HUES64 (cell line): ENCODE measurements at regions not wholly inside any gene's neighbourhood (a gene's known extent, or its start where the extent isn't known, plus 50 kb on each side); places are given as distances from the start of the nearest gene placed in this dataset.

ENCODE experiments used
- H3K27ac ChIP-seq: 2 replicates; pipeline ENCODE4 v1.7.0; 2013; ENCODE audit warnings: low read depth, low read length, inconsistent platforms
- H3K27me3 ChIP-seq: 2 replicates; pipeline ENCODE4 v1.6.1; 2013; ENCODE audit warnings: mild to moderate bottlenecking, low read length; ENCODE audit not compliant: insufficient read depth
- H3K36me3 ChIP-seq: 2 replicates; pipeline ENCODE4 v1.6.1; 2013; ENCODE audit warnings: mild to moderate bottlenecking, low read length; ENCODE audit not compliant: insufficient read depth
- H3K4me1 ChIP-seq: 2 replicates; pipeline ENCODE4 v1.6.1; 2013; ENCODE audit warnings: mild to moderate bottlenecking, low read length, moderate library complexity; ENCODE audit not compliant: insufficient read depth
- H3K4me3 ChIP-seq: 2 replicates; pipeline ENCODE4 v1.5.1; 2013; ENCODE audit warnings: mild to moderate bottlenecking, low read length, moderate library complexity
- H3K9ac ChIP-seq: 2 replicates; pipeline ENCODE4 v1.6.1; 2013; ENCODE audit warnings: mild to moderate bottlenecking, low read depth, low read length
- H3K9me3 ChIP-seq: 2 replicates; pipeline ENCODE4 v1.6.1; 2013; ENCODE audit warnings: low read depth, low read length; ENCODE audit not compliant: insufficient read depth
- WGBS: fragments of 150-250, 120-280 bp; methylation state at CpG from one replicate; pipeline ENCODE4 v1.1.7; 2013; ENCODE audit warnings: missing lambda C conversion rate; 5-methylcytosine and 5-hydroxymethylcytosine counted together

- no peak overlapping the region for H3K27ac ChIP-seq
- H3K36me3 ChIP-seq = no peaks in the 10 kb centered on the region
- H3K4me3 ChIP-seq = no peak overlapping the region
- H3K4me1 ChIP-seq = peaks cover 39% of the 10 kb centered on the region
- 83% methylated on average over 17 of the region's 17 CpGs for WGBS
- no peak overlapping the region for H3K9ac ChIP-seq
- H3K9me3 ChIP-seq = no peaks in the 10 kb centered on the region
- H3K27me3 ChIP-seq = peaks cover 5% of the 10 kb centered on the region; the same call in 1 of the 2 replicates
Observed at GRCh38 chr11:122309262-122309925, 193.4 kb upstream of the BLID start.

- Histone ChIP-seq H3K27ac (no peak overlapping the region), H3K9me3 (no peaks in the 10 kb centered on the region), H3K4me3 (no peak overlapping the region), H3K27me3 (peaks cover 5% of the 10 kb centered on the region; the same call in 1 of the 2 replicates), H3K9ac (no peak overlapping the region), H3K4me1 (peaks cover 44% of the 10 kb centered on the region), H3K36me3 (no peaks in the 10 kb centered on the region)
- WGBS = 73% methylated on average over 2 of the region's 4 CpGs
Observed at GRCh38 chr11:122308226-122308625, 192.2 kb upstream of the BLID start.

DNA sequence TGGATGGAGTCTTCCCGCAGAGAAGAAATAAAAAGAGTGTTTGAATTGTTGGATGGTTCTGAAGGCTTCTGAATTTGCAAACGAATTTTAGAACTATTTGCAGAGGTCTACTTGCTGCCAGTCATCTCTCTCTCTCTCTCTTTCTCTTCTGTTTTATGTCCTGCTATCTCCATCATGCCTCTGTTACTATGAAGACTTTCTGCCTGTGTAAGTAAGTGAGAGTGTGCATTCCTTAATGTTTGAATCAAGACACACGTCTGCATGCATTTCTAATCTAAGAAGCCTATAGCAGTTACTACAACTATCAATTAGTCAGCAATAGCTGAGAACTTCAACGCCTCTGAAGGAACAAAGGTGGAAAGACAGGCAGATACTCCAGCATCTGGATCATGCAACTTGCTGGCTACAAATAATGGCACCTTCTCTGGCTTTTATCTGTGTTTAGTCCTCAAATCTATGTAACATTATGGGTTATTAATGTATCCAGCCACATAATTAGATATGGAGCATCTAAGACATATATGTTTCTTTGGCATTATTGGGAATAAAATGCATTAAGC, 191.5 kb upstream of the BLID start:
- Histone ChIP-seq H3K27ac (no peak overlapping the region), H3K36me3 (no peaks in the 10 kb centered on the region), H3K4me1 (peaks cover 44% of the 10 kb centered on the region), H3K9me3 (no peaks in the 10 kb centered on the region), H3K9ac (no peak overlapping the region), H3K4me3 (no peak overlapping the region), H3K27me3 (peaks cover 5% of the 10 kb centered on the region; the same call in 1 of the 2 replicates)
- 70% methylated on average over 4 of the region's 4 CpGs for WGBS

GRCh38 chr11:122306831-122307391, 190.9 kb upstream of the BLID start:
- H3K4me1 ChIP-seq = peaks cover 44% of the 10 kb centered on the region
- H3K27me3 ChIP-seq = peaks cover 5% of the 10 kb centered on the region; the same call in 1 of the 2 replicates
- 37% methylated on average over 8 of the region's 9 CpGs for WGBS

DNA sequence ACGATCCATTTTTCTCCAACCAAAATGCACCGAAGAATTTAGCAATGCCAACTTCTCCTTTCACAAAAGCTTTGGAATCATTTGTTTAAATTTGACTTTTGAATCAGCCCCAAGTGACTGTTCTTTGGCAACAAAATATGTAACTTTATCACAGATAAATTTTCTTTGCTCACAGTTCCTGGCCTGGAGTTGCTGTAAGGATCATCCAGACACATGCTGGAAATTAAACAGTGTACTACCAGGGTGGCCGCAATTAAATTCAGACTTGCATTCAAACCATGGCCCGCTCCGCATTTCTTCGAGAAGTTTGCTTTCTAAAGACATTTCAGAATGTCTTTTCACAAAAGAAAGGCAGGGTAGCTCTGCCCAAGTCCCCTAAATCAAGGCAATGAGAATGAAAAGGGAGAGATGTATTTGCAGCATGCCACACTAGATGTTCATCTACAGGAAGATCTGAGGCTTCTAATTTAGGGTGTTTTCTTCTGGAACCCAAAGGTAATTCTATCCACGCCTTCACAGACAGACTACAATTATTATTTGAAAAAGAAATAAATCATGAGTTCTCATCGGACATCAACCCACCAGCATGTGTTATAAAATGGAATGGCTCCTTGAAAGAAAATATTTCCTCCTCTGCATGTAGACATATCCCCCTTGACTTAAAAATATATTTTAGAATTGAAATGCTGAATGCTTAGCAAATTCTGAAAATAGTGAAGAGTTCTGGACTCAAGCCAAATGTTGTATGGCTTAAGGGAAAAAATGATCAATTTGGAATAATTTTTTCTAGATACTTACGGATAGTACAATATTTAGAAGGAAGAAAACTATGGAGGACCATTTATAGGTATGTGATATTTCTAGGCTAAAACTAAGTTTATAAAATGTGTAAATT, 189.7 kb upstream of the BLID start:
- no peak overlapping the region for H3K4me3 ChIP-seq
- 88% methylated on average over 7 of the region's 9 CpGs for WGBS
- H3K4me1 ChIP-seq = peaks cover 44% of the 10 kb centered on the region
- peaks cover 5% of the 10 kb centered on the region; the same call in 1 of the 2 replicates for H3K27me3 ChIP-seq
- no peak overlapping the region for H3K27ac ChIP-seq
- no peak overlapping the region for H3K9ac ChIP-seq
- no peaks in the 10 kb centered on the region for H3K9me3 ChIP-seq
- no peaks in the 10 kb centered on the region for H3K36me3 ChIP-seq

More at GRCh38 chr11:122306831-122307391, 190.9 kb upstream of the BLID start:
- Histone ChIP-seq H3K9me3 (no peaks in the 10 kb centered on the region), H3K36me3 (no peaks in the 10 kb centered on the region), H3K9ac (no peak overlapping the region), H3K4me3 (no peak overlapping the region), H3K27ac (no peak overlapping the region; the same call in 1 of the 2 replicates)

DNA sequence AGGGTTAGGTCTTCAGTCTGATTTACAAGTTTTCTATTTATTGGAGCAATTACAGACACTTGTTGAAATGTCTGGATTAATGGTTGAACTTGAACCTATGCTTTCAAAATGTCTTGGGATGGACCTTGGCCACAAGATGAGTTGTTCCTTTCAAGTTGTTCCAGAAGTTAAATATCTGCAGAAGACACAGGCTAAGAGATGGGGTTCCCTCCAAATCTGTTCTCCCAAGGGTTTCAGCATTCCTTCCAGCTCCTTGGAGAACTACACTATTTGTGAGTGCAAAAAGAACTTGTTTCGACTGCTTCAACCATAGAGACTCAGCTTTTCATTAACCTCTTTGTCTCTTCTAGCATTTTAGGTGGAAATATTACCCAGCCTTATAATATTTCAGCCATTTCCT, 189.0 kb upstream of the BLID start:
- no peak overlapping the region for H3K9ac ChIP-seq
- peaks cover 5% of the 10 kb centered on the region; the same call in 1 of the 2 replicates for H3K27me3 ChIP-seq
- no peaks in the 10 kb centered on the region for H3K36me3 ChIP-seq
- no peak overlapping the region for H3K4me3 ChIP-seq
- H3K27ac ChIP-seq = no peak overlapping the region
- no peaks in the 10 kb centered on the region for H3K9me3 ChIP-seq
- H3K4me1 ChIP-seq = peaks cover 44% of the 10 kb centered on the region
- 92% methylated on average over 1 of the region's 1 CpG for WGBS

GRCh38 chr11:122304306-122304705, 188.3 kb upstream of the BLID start:
- 81% methylated on average over 2 of the region's 2 CpGs for WGBS
- H3K9me3 ChIP-seq = no peaks in the 10 kb centered on the region
- H3K27me3 ChIP-seq = peaks cover 5% of the 10 kb centered on the region; the same call in 1 of the 2 replicates
- H3K4me1 ChIP-seq = peaks cover 41% of the 10 kb centered on the region
- no peak overlapping the region for H3K9ac ChIP-seq
- no peak overlapping the region for H3K27ac ChIP-seq
- no peak overlapping the region for H3K4me3 ChIP-seq
- H3K36me3 ChIP-seq = no peaks in the 10 kb centered on the region

DNA sequence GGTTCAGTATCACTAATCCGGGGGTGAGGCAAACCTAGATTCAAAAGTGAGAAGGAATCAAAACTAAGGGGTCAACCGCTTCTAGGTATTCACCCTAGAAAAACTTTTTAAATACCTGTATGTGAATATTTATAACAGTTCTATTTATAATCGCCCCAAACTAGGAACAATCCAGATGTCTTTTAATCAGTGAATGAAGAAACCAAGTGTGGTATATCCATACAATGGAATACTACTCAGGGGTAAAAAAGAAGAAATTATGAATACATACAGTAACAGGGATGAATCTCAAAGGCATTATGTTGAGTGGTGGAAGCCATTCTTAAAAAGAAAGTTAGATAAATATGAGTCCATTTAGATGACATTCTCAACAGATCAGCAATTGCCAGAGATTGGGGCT, 178.0 kb upstream of the BLID start:
- 86% methylated on average over 1 of the region's 3 CpGs for whole genome bisulfite sequencing
- Histone ChIP-seq H3K27ac (no peak overlapping the region), H3K36me3 (no peaks in the 10 kb centered on the region), H3K4me1 (no peaks in the 10 kb centered on the region), H3K4me3 (no peak overlapping the region), H3K27me3 (no peaks in the 10 kb centered on the region), H3K9ac (no peak overlapping the region), H3K9me3 (peaks cover 11% of the 10 kb centered on the region)

- H3K27me3 ChIP-seq = no peaks in the 10 kb centered on the region
- 85% methylated on average over 5 of the region's 5 CpGs for WGBS
- no peak overlapping the region for H3K27ac ChIP-seq
- no peaks in the 10 kb centered on the region for H3K4me1 ChIP-seq
- H3K4me3 ChIP-seq = no peak overlapping the region
- H3K9ac ChIP-seq = no peak overlapping the region
- H3K36me3 ChIP-seq = no peaks in the 10 kb centered on the region
- peaks cover 11% of the 10 kb centered on the region for H3K9me3 ChIP-seq
Observed at GRCh38 chr11:122293296-122294023, 177.4 kb upstream of the BLID start.

GRCh38 chr11:122287401-122287800, 171.4 kb upstream of the BLID start:
- Histone ChIP-seq H3K4me3 (no peak overlapping the region), H3K27ac (no peak overlapping the region), H3K27me3 (no peaks in the 10 kb centered on the region), H3K4me1 (peaks cover 8% of the 10 kb centered on the region; the same call in 1 of the 2 replicates), H3K36me3 (no peaks in the 10 kb centered on the region), H3K9ac (no peak overlapping the region), H3K9me3 (no peaks in the 10 kb centered on the region)
- 49% methylated on average over 11 of the region's 11 CpGs for WGBS
